PFSK-1 (cell line): ENCODE measurements at regions not wholly inside any gene's neighbourhood (a gene's known extent, or its start where the extent isn't known, plus 50 kb on each side); places are given as distances from the start of the nearest gene placed in this dataset.

ENCODE experiments used
- POLR2AphosphoS5 ChIP-seq: IDR thresholded peaks from 2 replicates; pipeline ENCODE4 v1.6.1; 2012; ENCODE audit warnings: low read depth, mild to moderate bottlenecking, control low read depth, low read length, moderate library complexity
- SIN3A ChIP-seq: IDR thresholded peaks from 2 replicates; pipeline ENCODE4 v1.6.1; 2012; ENCODE audit warnings: mild to moderate bottlenecking, low read length, moderate library complexity, borderline replicate concordance; ENCODE audit not compliant: insufficient read depth
- TAF1 ChIP-seq: IDR thresholded peaks from 2 replicates; pipeline ENCODE4 v1.6.1; 2012; ENCODE audit warnings: low read length, control low read depth, borderline replicate concordance; ENCODE audit not compliant: insufficient read depth

- TF ChIP-seq SIN3A (no peak), POLR2AphosphoS5 (no peak), TAF1 (no peak)
Measured at GRCh38 chr2:59754011-59754735, 799.3 kb downstream of the BCL11A start.
